ENCODE measurements at regions not wholly inside any gene's neighbourhood (a gene's known extent, or its start where the extent isn't known, plus 50 kb on each side); places are given as distances from the start of the nearest gene placed in this dataset.

DNA sequence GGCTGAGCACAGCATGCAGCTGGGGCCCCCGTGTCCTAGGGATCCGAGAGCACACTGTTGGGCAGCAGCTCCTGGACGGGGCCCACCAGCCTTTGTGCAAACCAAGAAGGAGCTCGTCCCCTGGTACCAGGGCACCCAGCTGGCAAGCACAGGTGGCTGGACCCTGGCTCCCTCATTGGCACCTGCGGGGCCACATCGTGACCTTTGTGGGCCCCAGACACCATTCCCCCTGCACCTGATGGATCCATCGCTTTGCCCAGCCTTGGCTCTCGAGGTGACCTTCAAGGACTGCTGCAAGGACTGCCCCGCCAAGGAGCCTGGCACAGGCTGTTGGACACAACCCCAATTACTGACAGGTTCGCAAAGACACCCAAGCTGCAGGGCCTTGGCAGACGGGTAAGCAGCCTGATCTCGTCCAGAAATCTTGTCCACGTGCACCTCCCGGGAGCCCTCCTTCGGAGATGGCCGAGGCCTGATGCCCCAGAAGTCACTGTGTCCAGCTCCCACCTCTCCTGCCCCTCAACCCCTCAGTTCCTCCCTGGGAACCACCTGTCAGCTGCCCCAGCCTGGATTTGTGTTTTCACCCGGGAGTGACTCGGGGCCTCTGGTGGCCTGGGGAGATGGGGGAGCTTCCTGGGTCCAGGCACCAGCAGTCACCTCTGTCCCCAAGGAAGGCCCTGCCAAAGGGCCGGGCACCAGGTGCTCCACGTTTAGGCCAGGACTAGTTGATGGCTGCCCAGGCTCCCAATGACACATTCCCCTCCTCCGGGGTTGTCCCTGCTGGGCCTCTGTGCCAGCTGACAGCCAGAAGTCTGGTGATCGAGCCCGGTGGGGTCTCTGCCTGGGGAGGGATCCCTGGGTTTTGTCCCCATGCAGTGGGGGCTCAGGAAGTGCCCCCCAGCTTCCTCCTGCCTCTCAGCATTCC is 137.1 kb upstream of the PPP1R26 start:
- no peak for DNase-seq (ENCODE audit: low spot score in 2 of 2)
- no peak for TF ChIP-seq POLR2A (IDR thresholded peaks at IDR 0.05)
- TF ChIP-seq, protein P1, sequence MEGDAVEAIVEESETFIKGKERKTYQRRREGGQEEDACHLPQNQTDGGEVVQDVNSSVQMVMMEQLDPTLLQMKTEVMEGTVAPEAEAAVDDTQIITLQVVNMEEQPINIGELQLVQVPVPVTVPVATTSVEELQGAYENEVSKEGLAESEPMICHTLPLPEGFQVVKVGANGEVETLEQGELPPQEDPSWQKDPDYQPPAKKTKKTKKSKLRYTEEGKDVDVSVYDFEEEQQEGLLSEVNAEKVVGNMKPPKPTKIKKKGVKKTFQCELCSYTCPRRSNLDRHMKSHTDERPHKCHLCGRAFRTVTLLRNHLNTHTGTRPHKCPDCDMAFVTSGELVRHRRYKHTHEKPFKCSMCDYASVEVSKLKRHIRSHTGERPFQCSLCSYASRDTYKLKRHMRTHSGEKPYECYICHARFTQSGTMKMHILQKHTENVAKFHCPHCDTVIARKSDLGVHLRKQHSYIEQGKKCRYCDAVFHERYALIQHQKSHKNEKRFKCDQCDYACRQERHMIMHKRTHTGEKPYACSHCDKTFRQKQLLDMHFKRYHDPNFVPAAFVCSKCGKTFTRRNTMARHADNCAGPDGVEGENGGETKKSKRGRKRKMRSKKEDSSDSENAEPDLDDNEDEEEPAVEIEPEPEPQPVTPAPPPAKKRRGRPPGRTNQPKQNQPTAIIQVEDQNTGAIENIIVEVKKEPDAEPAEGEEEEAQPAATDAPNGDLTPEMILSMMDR (IDR thresholded peaks at IDR 0.05), result no peak
- H3K4me3 ChIP-seq (ENCODE audit: low read depth, poor library complexity, severe bottlenecking), result no peak overlapping the region
- intact Hi-C loops (cut with DNase I; ENCODE audit: low total_unique reads), result loop anchor here (5.0 kb wide), 1 partner anchor 255 kb away; the partner anchor contains the start of gene OLFM1
- WGBS, 2 donors, result 61 to 65% methylated on average over 13 to 22 of the region's 23 CpGs

- WGBS, 2 donors, result 88% methylated on average over 12 of the region's 12 CpGs; no CpG with 5 or more reads in 1 of the 2 donors
- DNase-seq (ENCODE audit: low spot score in 2 of 2), result no peak
- intact Hi-C loops (cut with DNase I; ENCODE audit: low total_unique reads), result loop anchor here (5.0 kb wide), 1 partner anchor 256 kb away; the partner anchor contains the start of gene OLFM1
- no peak for TF ChIP-seq POLR2A (IDR thresholded peaks at IDR 0.05)
- TF ChIP-seq, protein P1 (IDR thresholded peaks at IDR 0.05), result no peak
- H3K4me3 ChIP-seq (ENCODE audit: low read depth, poor library complexity, severe bottlenecking), result no peak overlapping the region
Measured at GRCh38 chr9:135343136-135343535, 136.4 kb upstream of the PPP1R26 start.

DNA sequence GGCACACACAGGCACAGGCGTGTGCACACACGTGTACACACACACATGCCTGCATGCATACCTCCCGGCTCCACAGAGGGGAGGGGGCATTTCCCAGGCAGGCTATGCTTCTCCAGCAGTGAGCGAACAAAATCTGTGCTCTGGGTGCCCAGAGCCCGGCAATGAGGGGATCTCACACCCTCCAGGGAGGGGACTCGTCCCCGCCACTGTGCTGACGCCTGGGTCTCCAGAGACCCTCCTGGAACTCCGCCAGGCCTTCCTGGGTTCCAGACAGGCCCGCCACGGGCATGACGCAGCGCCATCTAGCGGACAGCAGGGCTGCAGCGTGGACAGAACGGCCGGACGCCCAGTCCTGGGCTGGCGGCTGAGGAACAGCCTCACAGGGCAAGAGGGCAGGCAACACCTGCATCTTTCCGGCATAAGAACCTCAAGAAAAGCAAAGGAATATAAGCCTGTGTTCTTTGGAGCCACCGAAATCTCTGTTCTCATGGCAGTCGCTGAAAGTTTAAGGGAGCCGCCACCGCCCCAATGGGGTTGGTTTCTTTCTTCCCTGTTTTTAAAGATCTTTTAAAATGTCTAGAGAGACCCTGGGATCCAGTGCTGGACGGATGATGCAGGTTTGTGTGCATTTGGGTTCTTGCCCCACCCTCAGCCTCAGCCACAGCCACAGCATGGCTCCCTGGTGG is 135.6 kb upstream of the PPP1R26 start:
- 16 to 19% methylated on average over 14 to 23 of the region's 25 CpGs for WGBS, 2 donors
- intact Hi-C loops (cut with DNase I; ENCODE audit: low total_unique reads), result loop anchor here (5.0 kb wide), 1 partner anchor 257 kb away; the partner anchor contains the start of gene OLFM1
- DNase-seq (ENCODE audit: low spot score in 2 of 2), result peak in 1 of 2 donors; percentile 20
- no peak overlapping the region for H3K4me3 ChIP-seq (ENCODE audit: low read depth, poor library complexity, severe bottlenecking)
- no peak for TF ChIP-seq POLR2A (IDR thresholded peaks at IDR 0.05)
- TF ChIP-seq, protein P1 (IDR thresholded peaks at IDR 0.05), result peak in 1 of 3 donors; percentile 28

- TF ChIP-seq, protein P1 (IDR thresholded peaks at IDR 0.05), result no peak
- TF ChIP-seq POLR2A (IDR thresholded peaks at IDR 0.05), result no peak
- 70 to 81% methylated on average over 4 to 7 of the region's 7 CpGs for WGBS, 2 donors
- H3K4me3 ChIP-seq (ENCODE audit: low read depth, poor library complexity, severe bottlenecking), result no peak overlapping the region
- no peak for DNase-seq (ENCODE audit: low spot score in 2 of 2)
- intact Hi-C loops (cut with DNase I; ENCODE audit: low total_unique reads), result loop anchor here (5.0 kb wide), 1 partner anchor 257 kb away; the partner anchor contains the start of gene OLFM1
Measured at GRCh38 chr9:135344523-135344901, 135.1 kb upstream of the PPP1R26 start.

GRCh38 chr9:135344915-135345500 is 134.6 kb upstream of the PPP1R26 start:
- intact Hi-C loops (cut with DNase I; ENCODE audit: low total_unique reads), result loop anchor here (5.0 kb wide), 1 partner anchor 258 kb away; the partner anchor contains the start of gene OLFM1
- no peak overlapping the region for H3K4me3 ChIP-seq (ENCODE audit: low read depth, poor library complexity, severe bottlenecking)
- DNase-seq (ENCODE audit: low spot score in 2 of 2), result no peak
- 71 to 76% methylated on average over 17 to 19 of the region's 19 CpGs for WGBS, 2 donors
- TF ChIP-seq, protein P1 (IDR thresholded peaks at IDR 0.05), result no peak
- no peak for TF ChIP-seq POLR2A (IDR thresholded peaks at IDR 0.05)
